Neural crest cell (in vitro differentiated cells): ENCODE measurements at regions not wholly inside any gene's neighbourhood (a gene's known extent, or its start where the extent isn't known, plus 50 kb on each side); places are given as distances from the start of the nearest gene placed in this dataset.

Experiments used
- DNase-seq: peaks from one replicate; pipeline ENCODE4 v3.0.0; 2021; ENCODE audit warnings: low read depth, mixed read lengths, low spot score
- H3K27ac Mint-ChIP-seq: one replicate; pipeline ENCODE4 v1.8.0; 2021; ENCODE audit warnings: mild to moderate bottlenecking, mixed read lengths; ENCODE audit not compliant: unreplicated experiment
- H3K27me3 Mint-ChIP-seq: 2 replicates; pipeline ENCODE4 v1.8.0; 2021; ENCODE audit warnings: low read depth, mild to moderate bottlenecking, mixed read lengths
- H3K36me3 Mint-ChIP-seq: 2 replicates; pipeline ENCODE4 v1.8.0; 2021; ENCODE audit warnings: low read depth, mild to moderate bottlenecking, mixed read lengths
- H3K4me1 Mint-ChIP-seq: 2 replicates; pipeline ENCODE4 v1.8.0; 2021; ENCODE audit warnings: mixed read lengths
- H3K4me3 Mint-ChIP-seq: one replicate; pipeline ENCODE4 v1.8.0; 2021; ENCODE audit warnings: mild to moderate bottlenecking, mixed read lengths
- H3K9me3 Mint-ChIP-seq: 2 replicates; pipeline ENCODE4 v1.8.0; 2021; ENCODE audit warnings: mixed read lengths
- CTCF ChIP-seq: fragments of 200-600 bp; sonication (generic); conservative IDR thresholded peaks from 2 replicates; pipeline ENCODE4 v1.5.0; 2021; ENCODE audit warnings: antibody characterized with exemption, mild to moderate bottlenecking

DNA sequence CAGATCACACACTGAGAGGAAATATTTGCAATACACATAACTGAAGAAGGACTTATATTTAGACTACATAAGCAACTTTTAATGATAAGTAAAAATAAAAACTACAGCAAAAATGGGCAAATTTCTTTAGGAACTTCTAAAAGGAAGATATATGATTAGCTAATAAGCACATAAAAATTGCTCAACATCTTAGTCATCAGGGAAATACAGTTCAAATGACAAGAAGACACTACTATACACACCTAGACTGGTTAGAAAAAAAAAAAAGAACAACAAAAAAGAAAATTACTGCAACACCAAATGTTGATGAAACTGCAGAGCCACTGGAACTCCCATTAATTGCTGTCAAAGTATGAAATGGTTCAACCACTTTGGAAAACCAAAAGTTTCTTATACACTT, 1247.5 kb upstream of the ACVR2A start:
- no peak for DNase-seq
- Mint-ChIP-seq H3K27me3 (no peaks in the 10 kb centered on the region), H3K27ac (no peak overlapping the region), H3K9me3 (peaks cover 3% of the 10 kb centered on the region), H3K4me1 (no peaks in the 10 kb centered on the region), H3K4me3 (no peak overlapping the region), H3K36me3 (peaks cover 2% of the 10 kb centered on the region)
- TF ChIP-seq CTCF = no peak

DNA sequence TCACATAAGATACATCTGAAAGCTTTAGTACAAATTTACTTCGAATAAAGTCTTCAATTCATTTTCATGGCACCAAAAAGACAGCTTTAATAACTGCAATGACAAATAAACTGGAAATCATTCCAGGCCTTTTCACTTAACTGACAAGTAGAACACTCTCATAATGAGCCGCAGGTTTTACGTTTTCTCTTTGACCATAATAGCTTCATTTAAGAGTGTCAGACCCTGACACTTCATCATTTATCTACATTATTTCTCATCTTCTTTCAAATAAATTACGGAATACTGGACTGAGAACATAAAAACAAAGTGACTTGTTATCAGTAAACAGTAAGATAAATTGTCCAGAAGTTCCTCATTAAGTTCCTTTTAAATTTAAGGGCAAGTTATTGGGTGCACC, 1252.9 kb upstream of the ACVR2A start:
- Mint-ChIP-seq H3K27me3 (no peaks in the 10 kb centered on the region), H3K9me3 (peaks cover 7% of the 10 kb centered on the region), H3K27ac (no peak overlapping the region), H3K4me3 (no peak overlapping the region), H3K36me3 (peaks cover 2% of the 10 kb centered on the region), H3K4me1 (no peaks in the 10 kb centered on the region)
- no peak for TF ChIP-seq CTCF
- no peak for DNase-seq

GRCh38 chr2:146587291-146587713, 1257.5 kb upstream of the ACVR2A start:
- DNase-seq = no peak
- Mint-ChIP-seq H3K27ac (no peak overlapping the region), H3K4me3 (no peak overlapping the region), H3K36me3 (no peaks in the 10 kb centered on the region), H3K9me3 (peaks cover 3% of the 10 kb centered on the region), H3K27me3 (no peaks in the 10 kb centered on the region), H3K4me1 (no peaks in the 10 kb centered on the region)
- no peak for TF ChIP-seq CTCF

DNA sequence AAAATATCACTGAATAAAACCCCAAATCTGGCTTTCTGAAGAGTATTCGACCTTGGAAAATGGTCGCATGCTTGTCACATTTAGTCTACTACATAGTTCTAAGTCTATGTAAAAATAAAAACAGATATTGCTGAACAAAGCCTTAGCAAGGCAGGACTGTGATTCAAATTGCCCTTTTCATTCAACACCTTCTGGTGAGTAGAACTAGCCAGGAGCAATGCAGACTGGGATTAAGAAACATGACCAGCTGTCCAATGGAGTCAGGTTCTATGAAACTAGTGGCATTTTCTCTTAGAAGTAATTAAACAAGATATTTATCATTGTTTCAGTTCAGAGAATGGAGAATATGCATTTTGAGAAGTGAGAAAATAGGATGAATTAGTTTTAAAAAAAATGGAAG, 1260.5 kb upstream of the ACVR2A start:
- no peak overlapping the region for H3K27ac Mint-ChIP-seq
- no peak for DNase-seq
- no peaks in the 10 kb centered on the region for H3K36me3 Mint-ChIP-seq
- H3K27me3 Mint-ChIP-seq = no peaks in the 10 kb centered on the region
- H3K9me3 Mint-ChIP-seq = peaks cover 3% of the 10 kb centered on the region
- no peak overlapping the region for H3K4me3 Mint-ChIP-seq
- TF ChIP-seq CTCF = no peak
- H3K4me1 Mint-ChIP-seq = no peaks in the 10 kb centered on the region

DNA sequence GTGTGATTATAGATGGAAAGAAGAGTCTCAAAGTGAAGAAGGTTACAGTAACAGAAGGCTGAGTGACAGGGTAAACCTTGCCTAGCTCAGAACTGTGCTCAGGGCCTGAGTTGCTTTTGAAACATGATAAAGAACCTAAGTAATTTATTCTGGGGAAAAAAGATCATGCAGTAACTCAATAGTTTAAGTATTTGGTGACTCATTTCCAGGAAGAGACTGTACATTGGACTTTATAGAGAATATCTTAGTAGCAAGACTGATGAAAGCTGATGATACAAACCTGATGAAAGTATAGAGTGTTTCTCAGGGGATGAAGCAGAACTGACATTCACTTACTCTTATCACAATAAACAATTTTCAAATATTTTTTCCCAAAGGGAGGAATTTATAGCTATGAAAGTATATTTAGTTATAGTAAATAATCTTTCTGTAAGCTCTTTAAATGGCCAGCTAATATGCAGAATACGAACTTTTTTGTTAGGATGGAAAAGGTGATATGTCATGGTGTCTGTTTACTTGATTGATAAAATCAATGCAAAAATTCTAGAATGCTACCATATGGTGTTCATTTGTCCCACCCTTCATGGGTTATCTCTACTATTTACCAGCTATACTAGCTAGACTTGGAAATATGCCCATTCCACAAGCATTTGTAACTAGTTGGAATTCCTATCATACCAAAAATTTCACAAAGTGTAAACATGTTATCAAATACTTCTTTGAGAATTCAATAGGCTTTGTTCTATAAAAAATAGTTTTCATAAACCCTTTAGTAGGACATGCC, 1265.5 kb upstream of the ACVR2A start:
- no peaks in the 10 kb centered on the region for H3K9me3 Mint-ChIP-seq
- no peak for TF ChIP-seq CTCF
- no peaks in the 10 kb centered on the region for H3K4me1 Mint-ChIP-seq
- H3K27ac Mint-ChIP-seq = no peak overlapping the region
- no peak for DNase-seq
- H3K4me3 Mint-ChIP-seq = no peak overlapping the region
- H3K36me3 Mint-ChIP-seq = no peaks in the 10 kb centered on the region
- no peaks in the 10 kb centered on the region for H3K27me3 Mint-ChIP-seq
